ENCODE measurements at regions not wholly inside any gene's neighbourhood (a gene's known extent, or its start where the extent isn't known, plus 50 kb on each side); places are given as distances from the start of the nearest gene placed in this dataset.

DNA sequence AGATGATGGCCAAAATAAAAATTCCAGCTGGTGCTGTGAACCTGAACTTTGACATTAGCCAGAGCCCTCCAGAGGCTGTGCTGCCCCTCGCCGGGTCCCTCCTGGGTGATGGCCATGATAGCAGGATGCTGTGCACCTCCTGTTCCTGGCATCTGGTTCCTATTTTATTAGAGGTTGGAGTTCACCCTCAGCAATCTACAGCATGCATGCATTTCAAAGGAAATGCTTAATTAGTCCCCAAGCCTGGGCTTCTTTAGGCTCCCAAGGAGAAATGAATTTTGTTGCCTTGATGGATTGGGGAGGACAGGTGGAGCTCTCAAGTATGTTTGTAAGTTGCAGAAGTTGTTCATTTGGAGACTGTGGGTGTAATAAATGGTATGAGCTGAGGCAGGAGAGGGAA lies 166.9 kb downstream of the GLI2 start:
- DNase-seq, result no peak

DNA sequence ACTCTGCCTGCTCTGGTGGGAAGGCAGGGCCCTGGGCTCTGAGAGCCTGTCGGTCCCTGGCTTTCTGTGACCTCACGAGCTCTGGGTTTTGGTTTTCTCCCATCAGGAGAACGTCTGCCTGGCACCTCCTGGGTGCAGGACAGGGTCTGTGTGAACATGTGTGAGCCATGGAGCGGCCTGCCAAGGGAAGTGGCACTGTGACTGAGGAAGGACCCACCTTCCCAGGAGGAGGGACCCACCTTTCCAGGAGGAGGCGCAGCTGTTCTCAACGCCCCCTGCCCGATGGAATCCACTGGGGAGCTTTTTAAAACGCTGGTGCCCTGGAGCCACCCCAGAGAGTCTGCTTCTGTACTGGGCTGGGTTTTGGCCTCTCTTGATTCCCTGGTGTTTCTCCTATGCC lies 168.7 kb downstream of the GLI2 start:
- no peak for DNase-seq

DNA sequence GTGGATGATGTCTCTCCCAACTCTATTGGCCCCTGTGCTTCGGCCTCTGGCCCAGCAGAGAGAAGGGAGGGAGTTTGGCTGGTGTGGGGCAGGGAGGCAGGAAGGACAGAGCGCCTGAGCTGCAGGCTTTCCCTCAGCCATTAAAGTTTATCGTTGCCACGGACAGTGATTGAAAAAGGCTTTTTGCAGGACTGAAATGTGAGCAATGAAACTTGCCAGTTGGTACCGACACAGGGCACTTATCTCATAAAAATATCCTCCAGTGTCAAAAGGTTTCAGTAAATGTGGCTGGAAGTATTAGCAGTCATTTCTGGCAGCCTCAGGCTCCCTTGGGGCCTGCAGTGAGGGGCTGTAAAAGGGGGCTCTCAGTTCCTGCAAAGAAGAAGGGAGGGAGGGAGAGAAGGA lies 169.2 kb downstream of the GLI2 start:
- DNase-seq, result no peak

DNA sequence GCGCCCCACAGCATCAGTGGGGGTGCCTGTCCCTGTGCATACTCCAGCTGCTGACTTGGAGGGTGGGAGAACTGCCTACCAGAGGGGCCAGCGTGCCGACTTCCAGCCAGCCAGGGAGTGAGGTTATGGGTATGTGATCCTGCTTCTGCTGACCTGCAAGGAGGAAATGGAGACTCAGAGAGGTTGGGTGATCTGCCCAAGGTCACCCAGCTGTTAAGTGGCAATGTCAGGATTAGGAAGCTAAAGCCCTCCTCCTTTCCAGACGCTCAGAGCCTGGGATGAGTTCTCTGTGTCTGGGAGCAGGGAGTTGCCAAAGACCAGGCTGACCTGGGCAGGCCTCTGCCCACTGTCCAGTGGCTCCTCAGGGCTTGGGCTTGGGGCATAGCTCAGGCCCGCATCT lies 169.6 kb downstream of the GLI2 start:
- no peak for DNase-seq

DNA sequence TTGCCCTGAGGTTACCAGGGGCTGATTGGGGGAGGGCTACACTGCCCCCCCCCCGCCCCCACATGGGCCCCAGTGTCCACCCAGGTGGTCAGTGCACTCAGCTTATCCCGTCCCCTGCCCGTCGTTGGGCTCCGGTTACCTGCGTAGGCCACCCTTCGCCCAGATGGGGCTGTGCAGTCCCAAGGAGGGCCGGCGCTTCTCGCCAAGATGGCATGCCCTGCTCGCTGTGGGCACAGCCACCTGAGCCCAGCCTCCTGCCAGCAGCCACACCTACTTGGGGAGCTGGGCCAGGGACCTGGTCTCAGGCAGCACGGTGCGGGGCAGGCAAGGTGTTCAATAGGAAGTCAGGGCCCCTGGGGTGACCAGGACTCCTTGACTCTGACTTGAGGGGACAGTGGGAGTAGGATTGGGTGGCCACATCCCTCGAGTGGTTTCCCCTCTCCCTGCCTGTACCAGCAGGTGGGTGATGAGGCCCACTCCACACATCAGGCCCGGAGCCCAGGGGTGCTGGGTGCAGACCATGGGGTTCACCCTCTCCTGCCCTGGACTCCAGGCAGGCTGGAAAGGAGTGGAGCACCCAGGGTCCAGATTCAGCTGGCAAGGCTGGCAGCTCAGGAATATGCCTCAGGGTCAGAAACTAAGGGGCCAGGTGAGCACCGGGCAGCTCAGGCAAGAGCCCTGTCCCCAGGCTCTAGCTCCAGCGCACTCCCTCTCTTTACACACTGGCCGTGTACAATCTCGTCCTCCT lies 170.3 kb downstream of the GLI2 start:
- DNase-seq, result no peak

DNA sequence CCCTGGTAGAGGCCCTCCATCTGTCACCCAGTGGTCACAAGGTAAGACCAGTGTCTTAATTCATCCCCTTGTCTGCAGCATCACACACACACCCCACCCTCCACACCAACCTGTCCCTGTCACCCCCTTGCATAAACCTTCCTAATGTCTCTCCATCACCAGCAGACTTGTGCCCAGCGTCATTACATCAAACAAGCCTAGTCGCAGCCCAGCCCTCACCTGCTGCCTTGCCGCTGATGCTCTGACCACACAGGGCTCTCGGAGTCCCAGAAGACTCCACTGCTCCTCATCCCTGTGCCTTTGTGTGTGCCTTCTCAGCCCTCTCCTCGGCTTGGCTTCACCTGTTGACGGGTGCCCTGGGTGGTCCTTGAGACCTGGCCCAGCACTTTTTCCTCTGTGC lies 171.2 kb downstream of the GLI2 start:
- DNase-seq, result no peak

DNA sequence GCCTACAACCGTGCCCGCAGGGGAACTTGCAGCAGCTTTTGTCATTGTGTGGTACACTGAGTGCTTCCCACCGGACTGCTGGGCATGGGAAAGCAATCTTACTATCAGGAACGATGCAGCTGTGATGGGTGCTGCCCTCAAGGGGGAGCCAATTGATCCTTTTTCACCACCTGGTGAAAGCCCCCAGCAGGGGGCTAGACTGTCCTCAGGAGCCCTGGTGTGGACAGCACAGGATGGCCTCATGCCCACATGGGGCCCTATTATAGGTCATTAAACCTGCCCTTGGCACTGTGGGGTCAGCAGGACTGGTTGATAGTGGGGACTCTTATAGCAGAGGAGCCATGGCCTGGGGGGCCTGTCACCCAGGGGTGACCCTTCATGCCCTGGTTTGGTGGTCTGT lies 172.2 kb downstream of the GLI2 start:
- no peak for DNase-seq

DNA sequence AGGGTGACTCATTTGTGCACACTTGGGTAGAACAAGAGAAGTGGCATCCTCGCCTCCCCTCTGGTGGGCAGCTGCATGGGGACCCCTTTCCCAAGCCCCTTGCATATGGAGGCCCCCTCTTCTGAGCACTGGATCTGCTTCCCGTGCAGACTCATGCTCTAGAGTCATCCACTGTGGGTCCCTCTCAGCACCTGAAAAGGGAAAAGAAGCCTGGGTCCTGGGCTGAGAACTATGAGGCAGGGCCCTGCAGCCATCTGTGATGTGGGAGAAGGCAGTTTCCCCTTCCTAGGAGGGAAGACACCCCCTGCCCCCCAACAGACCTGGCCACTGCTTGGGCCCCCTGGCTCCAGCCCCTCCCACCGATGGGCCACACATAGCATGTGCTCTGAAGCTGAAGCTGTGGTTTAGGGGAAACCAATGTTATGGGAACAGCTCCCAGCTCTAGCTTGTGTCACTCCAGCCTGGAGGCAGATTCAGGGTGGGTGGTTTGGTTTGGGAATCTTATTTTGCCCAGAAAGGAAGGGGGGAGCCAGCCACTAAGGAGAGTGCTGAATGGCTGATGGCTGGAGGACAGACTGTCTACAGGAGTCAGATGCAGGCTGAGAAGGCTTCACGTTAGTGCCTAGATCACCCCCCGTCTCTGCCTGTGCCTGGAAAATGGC lies 172.8 kb downstream of the GLI2 start:
- DNase-seq, result peak; percentile 55

DNA sequence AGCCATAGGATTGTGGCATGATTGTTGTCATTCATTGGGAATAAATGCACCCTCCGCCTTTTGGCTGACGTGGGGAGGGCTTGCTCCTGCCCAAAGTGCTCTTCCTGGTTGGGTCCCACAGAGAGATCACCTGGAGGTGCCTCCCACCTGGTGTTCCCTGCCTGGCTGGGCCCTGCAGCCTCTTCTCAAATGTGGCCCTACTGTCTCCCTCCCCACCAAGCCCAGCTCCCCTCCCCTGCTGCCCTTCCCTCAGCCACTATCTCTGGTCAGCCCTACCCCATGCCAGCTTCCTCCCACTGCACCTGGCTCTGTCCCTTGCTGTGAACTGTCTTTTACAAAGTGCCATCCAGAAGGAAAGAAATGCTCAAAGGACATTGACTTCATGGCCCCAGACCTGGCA lies 173.4 kb downstream of the GLI2 start:
- DNase-seq, result no peak

DNA sequence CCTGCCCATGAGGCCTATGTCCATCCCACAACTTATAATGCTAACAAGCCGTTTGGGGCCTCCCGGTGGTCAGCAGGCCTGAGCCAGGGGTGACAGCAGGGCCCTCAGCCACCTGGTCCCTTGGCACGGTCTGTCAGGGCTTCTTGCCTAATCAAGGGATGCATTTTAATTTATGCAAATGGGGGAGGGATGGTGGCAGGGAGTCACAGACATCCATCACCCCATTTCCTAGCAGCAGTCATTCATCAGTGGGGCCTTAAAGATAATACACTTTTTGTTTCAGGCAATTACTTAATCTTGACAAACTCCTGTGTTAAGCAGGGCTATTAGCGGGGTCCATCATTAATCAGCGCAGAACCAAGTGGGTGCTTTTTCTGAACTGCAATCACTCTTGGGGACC lies 174.5 kb downstream of the GLI2 start:
- DNase-seq, result no peak

DNA sequence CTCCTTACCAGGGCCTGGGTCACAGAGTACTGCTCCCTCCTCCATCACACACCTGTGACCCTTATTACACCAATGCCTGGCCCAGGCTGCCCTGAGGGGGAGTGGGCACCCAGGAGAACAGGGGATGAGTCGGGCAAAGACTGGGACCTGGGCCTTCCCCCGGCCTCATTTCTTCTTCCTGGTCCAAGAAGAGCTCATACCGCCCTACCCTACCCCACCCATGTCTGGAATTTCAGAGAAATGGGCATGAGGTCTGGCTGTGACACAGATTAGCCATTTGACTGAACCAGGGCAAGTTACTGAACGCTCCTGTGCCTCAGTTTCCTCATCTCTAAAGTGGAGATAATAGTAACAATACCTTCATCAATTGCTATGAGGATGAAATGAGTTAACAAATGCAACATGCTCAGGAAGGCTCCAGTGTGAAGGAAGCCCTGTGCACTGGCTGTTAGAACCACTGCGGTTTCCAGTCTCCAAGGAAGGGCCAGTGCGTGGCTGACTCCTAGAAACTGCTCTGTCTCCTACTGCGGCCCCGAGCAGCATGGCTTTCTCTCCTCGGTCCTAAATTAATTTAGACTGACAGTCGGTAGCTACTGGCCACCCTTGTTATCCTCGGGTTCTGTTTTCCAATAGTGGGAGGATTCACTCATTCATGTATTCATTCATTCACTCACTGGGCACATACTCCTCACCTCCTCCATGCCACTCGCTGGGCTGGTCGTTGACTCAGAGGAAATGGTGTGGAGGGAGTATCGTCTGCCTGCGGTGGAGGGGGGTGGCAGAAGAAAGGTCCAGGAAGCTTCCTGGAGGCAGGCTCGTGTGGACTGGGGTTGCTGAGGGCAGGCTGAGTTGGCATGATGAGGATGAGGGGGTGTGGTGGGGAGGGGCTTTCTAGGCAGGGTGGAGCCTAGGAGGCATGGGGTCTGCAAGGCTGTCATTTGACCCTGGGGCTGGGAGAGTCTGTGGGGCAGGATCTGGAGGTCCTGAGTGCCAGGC lies 175.6 kb downstream of the GLI2 start:
- DNase-seq, result no peak

DNA sequence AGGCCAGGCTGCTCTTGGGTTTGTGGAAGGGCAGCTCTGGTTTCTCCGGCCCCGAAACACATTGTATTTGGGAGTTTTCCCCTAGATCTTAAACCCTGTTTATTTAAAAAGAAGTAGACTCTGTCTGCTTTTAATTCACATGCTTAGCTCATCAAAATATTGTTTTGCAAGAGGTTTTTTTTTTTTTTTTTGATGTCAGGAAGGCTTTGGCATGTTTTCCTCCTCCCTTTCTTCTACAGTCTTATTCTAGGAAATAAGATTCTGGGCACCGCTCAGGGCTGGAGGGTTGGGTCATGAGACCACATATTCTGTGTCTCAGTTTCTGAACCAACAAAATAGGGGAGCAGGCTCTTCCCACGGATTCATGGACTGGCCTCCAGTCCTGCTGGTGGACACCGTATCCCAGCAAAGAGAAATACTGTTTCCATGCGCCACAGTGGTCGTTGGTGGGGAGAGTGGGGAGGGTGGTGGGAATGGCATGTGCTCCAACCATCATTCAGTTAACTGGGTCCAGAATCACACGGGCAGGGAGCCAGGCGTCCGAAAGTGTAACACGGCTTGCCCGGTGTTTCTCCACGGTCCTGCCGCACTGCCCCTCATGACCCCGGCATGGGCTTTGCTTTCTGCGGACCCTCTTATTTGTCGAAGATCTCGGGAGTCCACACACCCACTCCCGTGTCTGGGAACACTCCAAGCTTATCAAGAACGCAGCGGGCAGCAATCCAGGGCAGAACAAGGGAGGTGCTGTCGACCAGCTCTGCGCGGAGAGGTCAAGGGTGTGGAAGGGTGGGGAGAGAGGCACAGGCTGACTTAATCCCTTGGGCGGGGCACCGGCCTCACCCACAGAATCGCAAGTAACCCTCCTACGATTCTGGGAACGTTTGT lies 176.7 kb downstream of the GLI2 start:
- peak; percentile 43 for DNase-seq

DNA sequence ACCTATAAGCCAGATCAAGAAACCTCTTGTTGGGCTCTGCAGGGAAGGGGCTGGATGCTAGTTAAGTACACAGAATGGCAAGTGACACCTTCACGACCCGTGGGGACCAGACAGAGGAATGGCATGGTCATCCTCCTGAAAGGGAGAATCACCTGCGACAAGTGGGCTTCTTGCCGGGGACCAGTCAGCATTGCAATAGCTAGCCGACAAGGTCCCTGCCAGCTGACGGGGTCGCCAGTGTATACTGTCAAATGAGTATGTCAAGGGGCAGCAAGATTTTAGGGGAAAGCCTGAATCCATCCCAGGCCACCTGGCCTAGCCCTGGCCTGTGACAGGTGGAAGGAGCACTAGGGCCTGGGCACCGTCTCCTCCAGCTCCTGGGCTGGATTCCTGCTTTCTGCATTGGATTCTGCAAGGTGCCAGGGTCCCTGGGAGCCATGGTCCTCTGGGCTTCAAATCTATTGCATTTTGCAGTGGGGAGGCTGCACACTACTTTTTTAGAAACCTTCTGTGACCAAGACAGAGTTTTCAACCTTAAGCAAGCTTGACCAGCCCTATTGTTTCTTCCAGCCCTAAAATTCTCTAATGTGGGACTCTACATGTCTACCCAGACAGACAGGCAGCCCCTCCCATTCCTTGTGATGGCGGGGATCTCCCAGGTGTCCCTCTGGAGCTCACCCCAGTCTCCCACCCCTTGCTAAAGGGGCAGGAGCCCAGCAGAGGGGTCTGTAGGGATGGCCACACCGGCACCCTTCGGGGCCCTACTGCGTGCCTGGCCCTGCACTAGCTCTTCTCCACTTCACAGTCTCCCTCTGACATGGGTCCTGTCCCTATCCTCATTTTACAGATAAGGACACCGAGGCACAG lies 178.5 kb downstream of the GLI2 start:
- no peak for DNase-seq

DNA sequence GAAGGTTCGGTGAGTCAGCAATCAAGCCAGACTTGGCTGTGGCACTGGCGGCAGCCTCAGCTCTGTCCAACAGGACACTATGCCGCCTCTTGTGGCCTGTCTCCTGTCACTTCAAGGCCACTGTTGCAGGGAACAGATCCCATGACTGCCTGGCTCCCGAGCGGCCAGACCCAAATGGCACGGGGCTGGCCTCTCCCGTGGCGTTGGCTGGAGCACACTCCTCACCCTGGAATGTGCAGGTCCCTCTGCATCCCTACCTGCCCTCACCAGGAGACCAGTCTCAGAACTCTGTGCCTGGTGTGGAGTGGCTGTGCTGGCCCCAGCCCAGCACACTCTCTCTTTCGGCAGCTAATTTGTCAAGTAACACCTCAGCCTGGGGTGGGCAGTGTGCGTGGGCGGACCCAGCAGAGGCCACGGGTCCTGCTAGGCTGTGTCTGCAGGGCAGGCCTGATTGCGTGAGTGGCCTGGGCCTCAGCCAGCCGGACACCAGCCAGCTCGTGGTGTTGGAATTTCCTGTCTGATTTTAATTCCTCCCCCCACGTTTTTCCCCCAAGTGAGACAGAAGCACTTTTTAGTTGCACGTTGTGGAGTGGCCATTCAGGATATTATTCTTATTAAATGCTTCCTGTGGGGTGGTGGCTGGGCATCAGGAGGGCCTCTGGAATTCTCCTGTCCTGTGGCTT lies 179.3 kb downstream of the GLI2 start:
- DNase-seq, result peak; percentile 89

DNA sequence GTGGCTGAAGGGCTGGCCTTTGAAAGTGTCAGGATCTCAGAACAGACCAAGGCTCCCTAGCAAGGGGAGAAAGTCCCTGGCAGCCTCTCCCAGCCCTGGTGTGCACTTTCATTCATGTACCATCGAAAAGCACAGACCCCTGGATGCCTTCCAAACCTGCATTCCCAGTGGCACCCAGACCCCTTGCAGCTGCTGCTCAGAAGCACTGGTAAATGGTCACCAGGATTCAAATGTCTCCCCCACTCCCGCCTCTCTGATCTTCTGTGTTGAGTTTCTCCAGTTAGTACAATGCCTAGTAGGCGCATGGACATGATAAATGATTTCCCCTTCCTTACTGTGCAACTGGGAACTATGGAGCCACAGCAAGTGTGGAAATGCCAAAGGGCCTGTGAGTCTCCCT lies 180.0 kb downstream of the GLI2 start:
- DNase-seq, result no peak

DNA sequence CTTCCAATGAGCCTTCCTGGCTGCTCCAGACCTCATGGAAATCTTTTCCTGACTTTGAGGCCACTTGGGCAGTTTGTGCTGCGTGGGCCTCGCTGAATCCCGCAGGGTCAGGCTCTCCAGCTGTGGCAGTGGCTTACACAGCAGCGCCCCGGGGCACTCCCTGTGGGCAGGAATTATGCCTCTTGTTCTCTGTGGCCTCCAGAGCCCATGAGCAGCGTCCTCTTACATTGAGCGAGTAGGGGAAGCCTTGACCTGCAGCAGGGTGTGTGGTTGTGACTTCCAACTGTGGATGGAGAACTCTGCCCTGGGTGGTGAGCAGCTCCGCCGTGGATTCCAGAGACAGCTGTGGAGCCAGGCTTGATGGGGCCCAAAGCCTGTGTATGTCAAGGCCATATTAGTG lies 180.8 kb downstream of the GLI2 start:
- DNase-seq, result no peak

DNA sequence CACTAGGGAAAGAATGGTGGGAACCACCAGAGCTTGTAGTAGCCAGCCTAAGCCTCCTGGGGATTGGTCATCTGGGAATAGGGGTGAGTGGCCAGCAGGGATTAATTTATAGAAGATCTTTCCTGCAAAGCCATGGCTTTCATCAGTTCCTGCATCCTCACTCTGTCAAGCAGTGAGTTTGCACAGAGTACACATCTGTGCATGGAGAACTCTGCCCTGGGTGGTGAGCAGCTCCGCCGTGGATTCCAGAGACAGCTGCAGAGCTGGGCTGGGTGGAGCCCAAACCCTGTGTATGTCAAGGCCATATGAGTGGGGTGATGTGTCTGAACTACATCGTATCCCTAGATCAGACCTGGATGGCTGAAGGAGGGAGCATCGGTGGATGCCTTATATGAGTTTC lies 182.2 kb downstream of the GLI2 start:
- DNase-seq, result peak; percentile 46

DNA sequence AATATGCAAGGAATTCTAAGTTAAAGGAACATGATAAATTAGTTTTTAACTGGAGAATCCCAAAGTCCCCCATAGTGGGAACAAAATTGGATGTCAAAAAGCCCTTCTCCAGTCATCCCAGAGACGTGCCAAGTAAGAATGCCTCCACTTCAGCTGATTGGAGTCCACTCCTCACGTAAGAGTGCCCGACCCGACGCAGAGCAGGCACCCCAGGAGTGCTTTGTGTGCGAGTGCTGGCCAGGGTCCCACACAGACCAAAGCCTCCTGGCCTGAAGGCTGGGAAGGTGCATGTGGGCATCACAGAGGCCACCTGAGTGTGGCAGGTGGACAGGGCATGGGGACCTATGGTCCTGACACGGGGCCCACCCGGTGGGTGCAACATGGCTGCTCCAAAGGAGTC lies 183.5 kb downstream of the GLI2 start:
- DNase-seq, result no peak

DNA sequence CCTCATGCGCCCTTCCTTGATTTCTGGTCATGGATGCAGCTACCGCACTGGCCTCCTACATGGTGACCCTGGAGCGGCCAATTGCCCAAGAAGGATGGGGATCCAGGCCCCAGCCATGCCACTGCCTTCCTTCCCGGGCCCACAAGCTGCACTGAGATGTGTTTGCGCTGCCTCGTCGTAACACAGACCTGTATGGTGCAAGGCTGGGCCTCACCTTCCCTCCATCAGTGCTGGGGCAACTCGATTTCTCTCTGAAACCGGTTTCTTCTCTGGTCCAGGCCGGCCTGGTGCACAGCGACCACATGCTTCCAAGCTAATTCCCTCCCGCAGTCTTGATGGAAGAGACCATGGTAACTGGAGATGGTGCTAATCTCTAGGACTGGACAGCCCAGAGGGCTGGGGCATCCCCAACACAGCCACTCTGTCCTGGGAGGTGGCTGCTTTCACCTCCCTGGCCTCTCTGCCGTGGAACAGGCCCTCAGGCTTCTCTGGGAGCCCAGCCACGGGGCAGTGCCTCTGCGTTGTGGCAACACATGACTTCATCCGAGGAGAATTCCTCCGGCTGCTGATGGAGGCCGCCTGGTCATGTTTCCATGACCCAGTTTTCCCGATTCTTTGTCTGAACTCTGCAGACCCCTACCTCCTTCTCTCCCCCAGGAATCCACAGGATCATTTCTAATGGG lies 184.2 kb downstream of the GLI2 start:
- peak; percentile 69 for DNase-seq

DNA sequence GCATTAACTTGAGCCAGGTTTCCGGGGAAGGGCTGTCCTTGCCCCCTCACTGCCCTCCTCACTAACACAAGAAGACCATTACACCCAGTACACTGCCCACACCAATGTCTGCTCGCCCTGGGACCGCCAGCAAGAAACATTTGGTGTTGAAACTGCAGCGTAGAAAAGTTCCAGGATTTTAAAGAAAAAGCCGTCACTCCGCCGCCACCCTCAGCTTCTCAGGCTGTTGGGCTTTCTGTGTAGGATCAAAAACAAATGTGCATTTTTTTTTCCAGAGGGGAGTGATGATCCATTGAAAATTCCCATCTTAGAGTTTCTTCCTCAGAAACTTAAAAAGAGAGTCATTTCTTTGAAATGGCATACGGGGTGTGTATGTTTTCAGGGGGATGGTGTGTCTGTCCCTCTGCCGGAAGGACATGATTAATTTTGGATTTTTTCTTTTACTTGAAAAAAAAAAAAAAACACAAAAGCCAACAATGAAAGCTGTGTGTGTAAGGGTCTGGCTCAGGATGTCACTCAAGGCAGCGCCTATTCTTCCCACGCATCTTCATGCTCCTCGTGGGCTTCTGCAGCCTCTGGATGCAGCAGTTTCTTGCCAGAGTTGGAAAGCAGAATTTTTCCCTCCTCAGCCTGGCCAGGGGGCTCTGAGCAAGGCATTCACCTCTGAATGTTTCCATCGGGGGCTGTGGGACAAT lies 184.9 kb downstream of the GLI2 start:
- DNase-seq, result no peak
